ENCODE measurements at regions not wholly inside any gene's neighbourhood (a gene's known extent, or its start where the extent isn't known, plus 50 kb on each side); places are given as distances from the start of the nearest gene placed in this dataset.

GRCh38 chr2:66824926-66825325 is 390.0 kb downstream of the MEIS1 start:
- no peaks in the 10 kb centered on the region for H3K36me3 ChIP-seq (ENCODE audit: control insufficient read depth in 2 of 3, insufficient read depth in 3 of 3, low read length in 3 of 3)
- H3K4me3 ChIP-seq (ENCODE audit: low read length): no peak overlapping the region
- Mint-ChIP-seq H3K4me3 (no peak overlapping the region), H3K4me1 (no peaks in the 10 kb centered on the region), H3K9me3 (peaks cover 0 to 10% (median 3%) of the 10 kb centered on the region in 11 donors), H3K27me3 (no peaks in the 10 kb centered on the region), H3K36me3 (no peaks in the 10 kb centered on the region), H3K27ac (no peak overlapping the region)
- no peaks in the 10 kb centered on the region for H3K4me1 ChIP-seq (ENCODE audit: control insufficient read depth in 2 of 2, insufficient read depth in 2 of 2, low read length in 2 of 2)
- H3K9me3 ChIP-seq (ENCODE audit: control insufficient read depth in 2 of 3, low read length in 3 of 3): no peaks in the 10 kb centered on the region
- DNase-seq (no peak), ATAC-seq (no peak)
- H3K27me3 ChIP-seq (ENCODE audit: control insufficient read depth in 2 of 2, insufficient read depth in 2 of 2, low read length in 2 of 2): no peaks in the 10 kb centered on the region
- CTCF ChIA-PET: no interaction called here
- POLR2A ChIA-PET: no interaction called here
- H3K27ac ChIP-seq (ENCODE audit: low read depth, low read length): no peak overlapping the region
- intact Hi-C loops (cut with micrococcal nuclease): no loop called here

GRCh38 chr2:66827851-66828250 is 392.9 kb downstream of the MEIS1 start:
- H3K36me3 ChIP-seq (ENCODE audit: control insufficient read depth in 2 of 3, insufficient read depth in 3 of 3, low read length in 3 of 3): no peaks in the 10 kb centered on the region
- Mint-ChIP-seq H3K36me3 (no peaks in the 10 kb centered on the region), H3K9me3 (peaks cover 0 to 8% (median 2%) of the 10 kb centered on the region in 11 donors), H3K4me3 (no peak overlapping the region), H3K27me3 (peaks cover 0 to 4% (median 0%) of the 10 kb centered on the region in 5 donors), H3K4me1 (no peaks in the 10 kb centered on the region), H3K27ac (no peak overlapping the region)
- no peaks in the 10 kb centered on the region for H3K9me3 ChIP-seq (ENCODE audit: control insufficient read depth in 2 of 3, low read length in 3 of 3)
- ATAC-seq (no peak), DNase-seq (no peak)
- H3K27ac ChIP-seq (ENCODE audit: low read depth, low read length): no peak overlapping the region
- H3K27me3 ChIP-seq (ENCODE audit: control insufficient read depth in 2 of 2, insufficient read depth in 2 of 2, low read length in 2 of 2): no peaks in the 10 kb centered on the region
- ChIA-PET POLR2A (no interaction called here), CTCF (no interaction called here)
- no peaks in the 10 kb centered on the region for H3K4me1 ChIP-seq (ENCODE audit: control insufficient read depth in 2 of 2, insufficient read depth in 2 of 2, low read length in 2 of 2)
- no peak overlapping the region for H3K4me3 ChIP-seq (ENCODE audit: low read length)
- intact Hi-C loops (cut with micrococcal nuclease): no loop called here

GRCh38 chr2:66828876-66829275 is 394.0 kb downstream of the MEIS1 start:
- ChIA-PET CTCF (no interaction called here), POLR2A (no interaction called here)
- ATAC-seq: no peak

GRCh38 chr2:66830881-66831280 is 396.0 kb downstream of the MEIS1 start:
- Histone ChIP-seq H3K4me1 (ENCODE audit: control insufficient read depth in 2 of 2, insufficient read depth in 2 of 2, low read length in 2 of 2) (no peaks in the 10 kb centered on the region), H3K9me3 (ENCODE audit: control insufficient read depth in 2 of 3, low read length in 3 of 3) (no peaks in the 10 kb centered on the region), H3K27ac (ENCODE audit: low read depth, low read length) (no peak overlapping the region), H3K4me3 (ENCODE audit: low read length) (no peak overlapping the region), H3K27me3 (ENCODE audit: control insufficient read depth in 2 of 2, insufficient read depth in 2 of 2, low read length in 2 of 2) (no peaks in the 10 kb centered on the region), H3K36me3 (ENCODE audit: control insufficient read depth in 2 of 3, insufficient read depth in 3 of 3, low read length in 3 of 3) (no peaks in the 10 kb centered on the region)
- peaks cover 0 to 4% (median 0%) of the 10 kb centered on the region in 5 donors for H3K27me3 Mint-ChIP-seq
- POLR2A ChIA-PET: no interaction called here
- CTCF ChIA-PET: no interaction called here
- intact Hi-C loops (cut with micrococcal nuclease): no loop called here
- no peak overlapping the region for H3K4me3 Mint-ChIP-seq
- H3K9me3 Mint-ChIP-seq: peaks cover 0 to 8% (median 0%) of the 10 kb centered on the region in 11 donors
- H3K27ac Mint-ChIP-seq: no peak overlapping the region
- no peaks in the 10 kb centered on the region for H3K36me3 Mint-ChIP-seq
- ATAC-seq (no peak), DNase-seq (no peak)
- H3K4me1 Mint-ChIP-seq: no peaks in the 10 kb centered on the region

More at GRCh38 chr2:66828876-66829275, 394.0 kb downstream of the MEIS1 start:
- no peaks in the 10 kb centered on the region for H3K36me3 ChIP-seq (ENCODE audit: control insufficient read depth in 2 of 3, insufficient read depth in 3 of 3, low read length in 3 of 3)
- no peak overlapping the region for H3K27ac ChIP-seq (ENCODE audit: low read depth, low read length)
- no peaks in the 10 kb centered on the region for H3K9me3 ChIP-seq (ENCODE audit: control insufficient read depth in 2 of 3, low read length in 3 of 3)
- H3K27me3 ChIP-seq (ENCODE audit: control insufficient read depth in 2 of 2, insufficient read depth in 2 of 2, low read length in 2 of 2): no peaks in the 10 kb centered on the region
- intact Hi-C loops (cut with micrococcal nuclease): no loop called here
- no peaks in the 10 kb centered on the region for H3K4me1 ChIP-seq (ENCODE audit: control insufficient read depth in 2 of 2, insufficient read depth in 2 of 2, low read length in 2 of 2)
- H3K36me3 Mint-ChIP-seq: no peaks in the 10 kb centered on the region
- H3K9me3 Mint-ChIP-seq: peaks cover 0 to 8% (median 0%) of the 10 kb centered on the region in 11 donors
- H3K27ac Mint-ChIP-seq: no peak overlapping the region
- H3K27me3 Mint-ChIP-seq: peaks cover 0 to 4% (median 0%) of the 10 kb centered on the region in 5 donors
- no peak for DNase-seq
- H3K4me3 ChIP-seq (ENCODE audit: low read length): no peak overlapping the region
- H3K4me3 Mint-ChIP-seq: no peak overlapping the region
- no peaks in the 10 kb centered on the region for H3K4me1 Mint-ChIP-seq

- H3K4me3 ChIP-seq (ENCODE audit: low read length): no peak overlapping the region
- H3K9me3 ChIP-seq (ENCODE audit: control insufficient read depth in 2 of 3, low read length in 3 of 3): no peaks in the 10 kb centered on the region
- DNase-seq: no peak
- Mint-ChIP-seq H3K36me3 (no peaks in the 10 kb centered on the region), H3K27ac (no peak overlapping the region), H3K9me3 (peaks cover 0 to 13% (median 3%) of the 10 kb centered on the region in 11 donors), H3K4me3 (no peak overlapping the region), H3K4me1 (no peaks in the 10 kb centered on the region), H3K27me3 (peaks cover 0 to 4% (median 0%) of the 10 kb centered on the region in 5 donors)
- no peak overlapping the region for H3K27ac ChIP-seq (ENCODE audit: low read depth, low read length)
- no peaks in the 10 kb centered on the region for H3K4me1 ChIP-seq (ENCODE audit: control insufficient read depth in 2 of 2, insufficient read depth in 2 of 2, low read length in 2 of 2)
- POLR2A ChIA-PET: no interaction called here
- intact Hi-C loops (cut with micrococcal nuclease): no loop called here
- H3K27me3 ChIP-seq (ENCODE audit: control insufficient read depth in 2 of 2, insufficient read depth in 2 of 2, low read length in 2 of 2): no peaks in the 10 kb centered on the region
- ATAC-seq: no peak
- CTCF ChIA-PET: no interaction called here
- no peaks in the 10 kb centered on the region for H3K36me3 ChIP-seq (ENCODE audit: control insufficient read depth in 2 of 3, insufficient read depth in 3 of 3, low read length in 3 of 3)
Observed at GRCh38 chr2:66832646-66833435, 397.9 kb downstream of the MEIS1 start.

GRCh38 chr2:66834859-66835258 is 399.9 kb downstream of the MEIS1 start:
- ATAC-seq: no peak
- H3K4me1 Mint-ChIP-seq: no peaks in the 10 kb centered on the region
- no peak for DNase-seq

GRCh38 chr2:66836851-66837250 is 401.9 kb downstream of the MEIS1 start:
- Histone ChIP-seq H3K27me3 (ENCODE audit: control insufficient read depth in 2 of 2, insufficient read depth in 2 of 2, low read length in 2 of 2) (no peaks in the 10 kb centered on the region), H3K36me3 (ENCODE audit: control insufficient read depth in 2 of 3, insufficient read depth in 3 of 3, low read length in 3 of 3) (no peaks in the 10 kb centered on the region), H3K4me1 (ENCODE audit: control insufficient read depth in 2 of 2, insufficient read depth in 2 of 2, low read length in 2 of 2) (no peaks in the 10 kb centered on the region), H3K9me3 (ENCODE audit: control insufficient read depth in 2 of 3, low read length in 3 of 3) (no peaks in the 10 kb centered on the region), H3K27ac (ENCODE audit: low read depth, low read length) (no peak overlapping the region), H3K4me3 (ENCODE audit: low read length) (no peak overlapping the region)
- ChIA-PET POLR2A (no interaction called here), CTCF (no interaction called here)
- Mint-ChIP-seq H3K27me3 (no peaks in the 10 kb centered on the region), H3K36me3 (no peaks in the 10 kb centered on the region), H3K9me3 (peaks cover 0 to 13% (median 3%) of the 10 kb centered on the region in 11 donors), H3K4me1 (no peaks in the 10 kb centered on the region), H3K4me3 (no peak overlapping the region), H3K27ac (no peak overlapping the region)
- ATAC-seq (no peak), DNase-seq (no peak)
- intact Hi-C loops (cut with micrococcal nuclease): no loop called here

More at GRCh38 chr2:66834859-66835258, 399.9 kb downstream of the MEIS1 start:
- CTCF ChIA-PET: no interaction called here
- Mint-ChIP-seq H3K27me3 (peaks cover 0 to 4% (median 0%) of the 10 kb centered on the region in 5 donors), H3K9me3 (peaks cover 0 to 12% (median 3%) of the 10 kb centered on the region in 11 donors), H3K27ac (no peak overlapping the region), H3K4me3 (no peak overlapping the region), H3K36me3 (no peaks in the 10 kb centered on the region)
- Histone ChIP-seq H3K27me3 (ENCODE audit: control insufficient read depth in 2 of 2, insufficient read depth in 2 of 2, low read length in 2 of 2) (no peaks in the 10 kb centered on the region), H3K4me1 (ENCODE audit: control insufficient read depth in 2 of 2, insufficient read depth in 2 of 2, low read length in 2 of 2) (no peaks in the 10 kb centered on the region), H3K4me3 (ENCODE audit: low read length) (no peak overlapping the region), H3K27ac (ENCODE audit: low read depth, low read length) (no peak overlapping the region), H3K36me3 (ENCODE audit: control insufficient read depth in 2 of 3, insufficient read depth in 3 of 3, low read length in 3 of 3) (no peaks in the 10 kb centered on the region), H3K9me3 (ENCODE audit: control insufficient read depth in 2 of 3, low read length in 3 of 3) (no peaks in the 10 kb centered on the region)
- intact Hi-C loops (cut with micrococcal nuclease): no loop called here
- POLR2A ChIA-PET: no interaction called here
